ENCODE measurements at regions not wholly inside any gene's neighbourhood (a gene's known extent, or its start where the extent isn't known, plus 50 kb on each side); places are given as distances from the start of the nearest gene placed in this dataset.

DNA sequence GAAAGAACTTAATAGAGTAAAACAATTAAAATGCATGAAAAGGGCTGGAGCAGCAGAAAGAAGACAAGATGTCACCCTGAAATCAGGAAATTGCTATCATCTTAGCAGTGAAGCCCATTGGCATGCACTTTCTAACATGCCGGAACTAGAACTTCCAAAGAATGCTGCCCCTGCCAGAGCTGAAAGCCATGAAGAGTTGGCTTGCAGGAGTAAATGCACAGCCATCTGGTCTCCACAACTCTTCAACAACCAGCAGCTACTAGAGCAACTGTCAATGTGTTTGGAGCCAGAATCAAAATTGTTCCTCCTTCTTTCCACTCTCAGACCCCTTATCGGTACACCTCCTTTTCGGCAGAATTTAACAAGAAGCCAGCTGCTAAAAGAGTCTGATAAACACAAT, 414.1 kb downstream of the KCNH5 start:
- TF ChIP-seq POLR2A (IDR thresholded peaks at IDR 0.05) (no peak), CTCF (IDR thresholded peaks at IDR 0.05) (no peak), POLR2AphosphoS5 (IDR thresholded peaks at IDR 0.05) (no peak), EP300 (IDR thresholded peaks at IDR 0.05) (no peak)
